HUES6 (cell line): ENCODE measurements at regions not wholly inside any gene's neighbourhood (a gene's known extent, or its start where the extent isn't known, plus 50 kb on each side); places are given as distances from the start of the nearest gene placed in this dataset.

Experiments
- H3K27ac ChIP-seq: 2 replicates; pipeline ENCODE4 v1.7.0; 2013; ENCODE audit warnings: low read depth, mild to moderate bottlenecking, low read length, inconsistent platforms
- H3K27me3 ChIP-seq: 2 replicates; pipeline ENCODE4 v1.6.1; 2013; ENCODE audit warnings: low read length; ENCODE audit not compliant: control insufficient read depth, insufficient read depth
- H3K36me3 ChIP-seq: 2 replicates; pipeline ENCODE4 v1.6.1; 2013; ENCODE audit warnings: low read length; ENCODE audit not compliant: control insufficient read depth, insufficient read depth
- H3K4me1 ChIP-seq: 2 replicates; pipeline ENCODE4 v1.6.1; 2013; ENCODE audit warnings: low read length; ENCODE audit not compliant: control insufficient read depth, insufficient read depth
- H3K4me3 ChIP-seq: 2 replicates; pipeline ENCODE4 v1.5.1; 2013; ENCODE audit warnings: low read depth, low read length
- H3K9ac ChIP-seq: one replicate; pipeline ENCODE4 v1.6.1; 2013; ENCODE audit warnings: mild to moderate bottlenecking, low read length
- H3K9me3 ChIP-seq: 2 replicates; pipeline ENCODE4 v1.6.1; 2013; ENCODE audit warnings: low read depth, low read length; ENCODE audit not compliant: control insufficient read depth, insufficient read depth

DNA sequence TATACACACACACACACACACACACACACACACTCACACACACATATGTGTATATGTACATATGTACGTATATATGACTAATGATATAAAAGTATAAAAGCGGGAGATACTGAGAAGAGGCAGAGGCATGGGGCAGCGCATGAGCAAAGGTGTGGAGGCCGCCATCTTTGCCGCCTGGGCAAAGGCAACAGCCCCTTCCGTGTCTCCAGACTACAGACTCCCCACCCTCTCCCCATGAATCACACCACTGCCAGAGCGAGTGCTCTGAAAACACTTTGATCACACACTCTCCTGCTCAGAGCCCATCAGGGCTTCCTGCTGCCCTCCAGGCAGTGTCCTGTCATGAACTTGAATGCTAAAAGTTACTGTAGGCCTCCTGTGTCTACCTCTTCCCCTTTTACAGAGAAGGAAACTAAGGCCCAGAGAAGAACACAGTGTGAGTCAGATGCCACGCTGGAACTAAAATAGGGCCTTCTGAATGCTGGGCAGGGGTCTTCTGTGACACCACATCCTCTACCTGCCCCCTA is 54.7 kb upstream of the SSBP3 start:
- no peak overlapping the region for H3K4me3 ChIP-seq
- no peak overlapping the region for H3K27ac ChIP-seq
- H3K27me3 ChIP-seq, result no peaks in the 10 kb centered on the region; the same call in 1 of the 2 replicates
- H3K36me3 ChIP-seq, result no peaks in the 10 kb centered on the region
- peaks cover 65% of the 10 kb centered on the region for H3K4me1 ChIP-seq
- peak overlapping the region; percentile 23 for H3K9ac ChIP-seq
- no peaks in the 10 kb centered on the region for H3K9me3 ChIP-seq

DNA sequence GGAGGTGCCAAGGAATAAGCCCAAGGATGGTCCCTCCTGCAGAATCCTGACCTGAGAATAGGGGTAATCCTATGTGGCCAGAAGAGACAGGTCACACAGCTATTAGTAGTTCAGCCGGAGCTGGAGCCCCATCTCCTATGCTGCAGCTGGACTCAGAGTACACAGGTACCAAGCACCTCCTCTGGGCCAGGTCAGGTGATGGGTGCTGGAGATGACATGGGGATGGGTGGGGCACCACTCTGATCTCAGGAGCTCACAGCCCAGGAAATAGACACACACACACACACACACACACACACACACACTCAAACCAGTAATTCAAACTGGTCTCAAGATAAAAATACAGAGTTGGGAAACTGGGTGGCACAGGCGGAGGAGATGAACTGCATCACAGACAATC is 54.2 kb upstream of the SSBP3 start:
- H3K9me3 ChIP-seq, result no peaks in the 10 kb centered on the region
- H3K9ac ChIP-seq, result no peak overlapping the region
- H3K4me1 ChIP-seq, result peaks cover 60% of the 10 kb centered on the region
- H3K36me3 ChIP-seq, result no peaks in the 10 kb centered on the region
- no peaks in the 10 kb centered on the region; the same call in 1 of the 2 replicates for H3K27me3 ChIP-seq
- no peak overlapping the region for H3K27ac ChIP-seq
- no peak overlapping the region for H3K4me3 ChIP-seq

DNA sequence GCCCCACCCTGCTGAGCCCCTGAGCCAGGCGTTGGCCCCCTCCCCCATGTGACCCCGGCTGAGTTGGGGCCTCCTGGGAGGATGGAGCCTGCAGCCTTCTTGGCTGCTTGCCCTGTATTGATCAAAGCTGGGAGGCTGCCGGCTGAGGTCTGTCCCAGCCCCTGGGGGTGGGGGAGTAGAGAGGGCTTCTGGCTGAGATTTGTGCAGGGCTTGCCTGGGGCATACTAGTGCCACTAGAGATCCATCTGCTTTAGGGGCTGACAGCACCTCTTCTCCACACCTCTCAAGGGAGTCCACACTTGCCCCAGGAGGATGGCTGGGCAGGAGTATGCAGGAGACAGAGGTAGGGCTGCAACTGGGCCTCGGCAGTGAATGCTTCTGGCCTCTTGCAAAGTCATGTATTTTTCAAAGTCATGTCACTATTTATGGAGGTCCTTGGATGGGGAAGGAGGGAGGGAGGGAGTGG is 53.6 kb upstream of the SSBP3 start:
- no peak overlapping the region for H3K4me3 ChIP-seq
- no peaks in the 10 kb centered on the region for H3K9me3 ChIP-seq
- H3K27ac ChIP-seq, result no peak overlapping the region
- no peak overlapping the region for H3K9ac ChIP-seq
- H3K4me1 ChIP-seq, result peaks cover 54% of the 10 kb centered on the region
- H3K36me3 ChIP-seq, result no peaks in the 10 kb centered on the region
- no peaks in the 10 kb centered on the region; the same call in 1 of the 2 replicates for H3K27me3 ChIP-seq

DNA sequence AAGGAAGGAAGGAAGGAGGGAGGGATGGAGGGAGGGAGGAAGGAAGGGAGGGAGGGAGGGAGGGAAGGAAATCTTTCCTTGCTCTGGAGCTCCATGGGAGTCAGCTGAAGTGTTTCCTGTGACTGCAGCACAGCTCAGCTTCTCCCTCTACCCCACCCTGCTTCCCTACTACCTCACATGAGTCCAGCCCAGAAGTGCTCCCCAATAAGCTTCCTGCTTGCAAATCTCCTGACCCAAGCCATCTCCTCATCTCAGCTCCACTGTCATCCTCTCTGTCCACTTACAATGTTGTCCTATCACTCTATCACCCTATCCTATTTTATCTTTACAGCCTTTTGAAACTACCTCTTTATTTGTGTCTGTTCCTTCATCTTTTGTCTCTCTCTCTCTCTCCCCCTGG is 52.9 kb upstream of the SSBP3 start:
- Histone ChIP-seq H3K4me3 (no peak overlapping the region), H3K27ac (no peak overlapping the region), H3K27me3 (no peaks in the 10 kb centered on the region; the same call in 1 of the 2 replicates), H3K9me3 (no peaks in the 10 kb centered on the region), H3K9ac (no peak overlapping the region), H3K4me1 (peaks cover 48% of the 10 kb centered on the region), H3K36me3 (no peaks in the 10 kb centered on the region)

DNA sequence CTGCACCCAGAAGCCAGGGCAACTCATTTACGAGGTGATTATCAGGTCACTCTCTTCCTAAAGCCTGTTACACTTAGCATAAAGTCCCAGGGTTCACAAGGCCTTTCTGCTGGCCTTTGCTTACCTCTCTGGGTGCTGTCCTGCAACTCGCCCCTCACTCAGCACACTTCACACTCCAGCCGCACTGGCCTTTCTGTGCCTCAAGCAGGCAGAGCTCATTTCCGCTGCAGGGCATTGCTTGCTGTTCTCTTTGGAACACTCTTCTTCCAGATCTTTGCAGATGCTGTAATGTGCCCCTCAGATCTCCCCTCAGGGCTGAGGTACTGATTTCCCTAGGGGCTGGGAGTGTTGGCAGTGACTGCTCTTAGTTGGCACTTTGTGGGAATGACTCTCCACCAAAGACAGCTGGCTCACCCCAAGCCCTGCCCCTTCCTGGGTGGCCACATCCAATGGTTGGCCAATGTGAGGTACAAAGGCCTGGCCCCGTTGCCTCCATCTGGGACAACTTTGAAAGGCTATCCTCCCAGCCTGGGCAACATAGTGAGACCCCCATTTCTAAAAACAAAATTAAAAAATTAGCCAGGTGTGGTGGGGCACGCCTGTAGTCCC is 50.8 kb upstream of the SSBP3 start:
- peaks cover 29% of the 10 kb centered on the region for H3K4me1 ChIP-seq
- no peaks in the 10 kb centered on the region for H3K27me3 ChIP-seq
- H3K36me3 ChIP-seq, result no peaks in the 10 kb centered on the region
- no peaks in the 10 kb centered on the region for H3K9me3 ChIP-seq
- H3K4me3 ChIP-seq, result no peak overlapping the region
- no peak overlapping the region for H3K9ac ChIP-seq
- H3K27ac ChIP-seq, result no peak overlapping the region

- Histone ChIP-seq H3K27me3 (no peaks in the 10 kb centered on the region), H3K9ac (no peak overlapping the region), H3K4me1 (peaks cover 23% of the 10 kb centered on the region), H3K4me3 (no peak overlapping the region), H3K9me3 (no peaks in the 10 kb centered on the region), H3K27ac (no peak overlapping the region), H3K36me3 (no peaks in the 10 kb centered on the region)
Observed at GRCh38 chr1:54456361-54456760, 50.2 kb upstream of the SSBP3 start.
